Right ventricle myocardium superior (tissue), 1 donor: ENCODE measurements at regions not wholly inside any gene's neighbourhood (a gene's known extent, or its start where the extent isn't known, plus 50 kb on each side); places are given as distances from the start of the nearest gene placed in this dataset.
"Not testable (repeated sequence)": the region's sequence is repeated elsewhere in the genome, so short reads cannot be mapped to it uniquely, and the experiment has no call there.

Experiments used
- ATAC-seq: fragments of 200-7000 bp; cut with Tn5 transposase; one replicate; pipeline ENCODE4 v1.9.1; 2020; ENCODE audit warnings: mild to moderate bottlenecking; ENCODE audit not compliant: poor library complexity
- DNase-seq: peaks from one replicate; pipeline ENCODE4 v3.0.0-alpha.2; 2020
- intact Hi-C: fragments of 100-400 bp; cut with DNase I; formaldehyde crosslinking; loops from one replicate; pipeline ENCODE4 v1.11.2; 2022
- donor health status: DM: no; HTN: yes; CAD: no; lungs with severe emphysema.

GRCh38 chr11:14573539-14574057 is 53.4 kb upstream of the PSMA1 start:
- intact Hi-C loops, DNase-seq, ATAC-seq: not testable (repeated sequence)

DNA sequence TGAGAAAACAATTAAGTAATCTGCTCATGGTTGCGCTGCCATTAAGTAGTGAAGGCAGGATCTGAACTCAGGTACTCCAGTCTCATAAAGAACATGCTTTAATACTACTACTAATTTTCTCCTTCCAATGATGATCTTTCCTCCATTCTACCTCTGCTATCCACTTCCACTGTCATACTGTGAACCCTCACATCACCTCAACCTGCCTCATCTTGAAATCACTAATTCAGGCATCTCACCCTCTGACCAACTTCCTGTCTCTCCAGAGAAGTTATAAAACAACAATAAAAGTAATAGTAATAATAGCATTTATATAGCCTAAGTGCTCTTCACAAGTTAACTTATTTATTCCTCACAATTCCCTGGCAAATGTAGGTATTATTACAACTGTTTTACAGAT is 57.1 kb upstream of the PSMA1 start:
- ATAC-seq (no peak), DNase-seq (no peak)
- intact Hi-C loops: no loop called here

- intact Hi-C loops: no loop called here
- ATAC-seq (no peak), DNase-seq (no peak)
Observed at GRCh38 chr11:14577835-14578529, 57.8 kb upstream of the PSMA1 start.

DNA sequence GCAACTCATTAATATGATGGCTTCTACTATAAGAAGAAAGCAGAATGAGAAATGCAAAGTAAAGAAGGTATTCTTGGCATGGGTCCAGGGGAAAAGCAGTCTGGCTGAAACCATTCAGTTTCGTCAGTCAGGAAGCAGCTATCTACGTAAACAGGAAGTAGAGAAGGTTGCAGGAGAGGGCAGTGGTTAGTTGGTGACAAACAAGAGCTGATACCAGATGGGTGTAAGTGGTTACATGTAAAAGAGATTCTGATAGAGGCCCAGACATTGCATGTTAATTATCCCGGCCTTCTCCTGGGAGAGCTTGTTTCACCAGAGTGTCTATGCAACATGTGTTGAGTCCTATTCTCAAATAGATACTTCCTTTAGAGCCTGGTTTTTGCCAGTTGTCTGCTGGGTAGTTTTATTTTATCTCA is 58.4 kb upstream of the PSMA1 start:
- ATAC-seq (peak; percentile 63), DNase-seq (no peak)
- intact Hi-C loops: no loop called here

- DNase-seq: no peak
- intact Hi-C loops: no loop called here
- ATAC-seq: no peak
Observed at GRCh38 chr11:14579646-14580045, 59.5 kb upstream of the PSMA1 start.

GRCh38 chr11:14582793-14583192 is 60.8 kb upstream of the PDE3B start:
- ATAC-seq (peak; percentile 48), DNase-seq (no peak)
- intact Hi-C loops: no loop called here

DNA sequence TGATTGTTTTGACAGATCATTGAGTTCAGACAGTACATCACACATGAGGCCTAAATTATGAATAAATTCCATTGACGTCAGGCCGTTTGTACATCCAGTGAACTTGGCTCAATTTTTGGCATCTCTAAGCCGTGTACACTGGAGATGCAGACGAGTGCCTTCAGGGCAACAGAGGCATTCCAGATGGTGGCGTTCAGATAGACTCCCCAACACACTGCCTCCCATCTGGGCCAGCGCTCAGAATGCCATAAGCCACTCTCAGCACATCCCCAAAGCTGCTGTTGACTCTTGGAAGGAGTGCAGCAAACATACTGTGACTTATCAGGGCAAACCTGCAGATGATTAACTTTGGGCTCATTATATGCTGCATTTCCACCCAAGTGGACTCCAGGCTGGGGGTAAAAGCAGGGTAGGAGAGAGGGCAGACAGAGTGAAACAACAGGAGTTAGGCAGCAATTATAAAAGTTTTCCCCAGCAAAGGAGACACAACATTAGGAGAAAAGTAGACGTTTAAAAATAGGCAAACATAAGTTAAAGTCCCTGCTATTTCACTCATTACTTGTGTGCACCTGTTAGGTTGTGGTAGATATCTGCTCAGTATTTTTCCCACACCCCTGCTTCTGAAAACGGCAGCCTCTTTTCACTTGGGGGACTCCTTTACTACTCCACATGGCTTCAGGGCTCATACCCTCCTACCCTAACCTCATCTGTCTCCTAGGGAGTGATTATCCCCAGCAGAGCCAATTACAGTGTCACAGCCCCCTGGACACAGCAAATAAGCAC is 60.2 kb upstream of the PDE3B start:
- ATAC-seq (peak; percentile 74), DNase-seq (peak; percentile 56)
- intact Hi-C loops: no loop called here

DNA sequence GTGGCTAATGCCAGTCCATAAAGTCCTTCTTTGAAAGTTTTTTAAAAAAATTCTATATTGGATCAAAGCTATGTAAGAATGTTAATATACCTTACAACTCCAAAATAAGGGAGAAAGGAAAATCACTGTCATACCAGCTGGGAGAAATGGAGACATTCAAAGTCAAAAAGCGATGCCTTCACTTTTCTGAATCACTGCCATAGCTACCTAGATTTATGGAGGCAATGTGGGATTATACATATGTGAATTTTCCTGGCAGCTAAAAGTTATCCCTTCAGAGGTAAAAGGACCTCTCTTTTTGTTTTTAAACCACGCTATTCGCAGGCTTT is 59.6 kb upstream of the PDE3B start:
- no peak for ATAC-seq
- DNase-seq: no peak
- intact Hi-C loops: no loop called here

DNA sequence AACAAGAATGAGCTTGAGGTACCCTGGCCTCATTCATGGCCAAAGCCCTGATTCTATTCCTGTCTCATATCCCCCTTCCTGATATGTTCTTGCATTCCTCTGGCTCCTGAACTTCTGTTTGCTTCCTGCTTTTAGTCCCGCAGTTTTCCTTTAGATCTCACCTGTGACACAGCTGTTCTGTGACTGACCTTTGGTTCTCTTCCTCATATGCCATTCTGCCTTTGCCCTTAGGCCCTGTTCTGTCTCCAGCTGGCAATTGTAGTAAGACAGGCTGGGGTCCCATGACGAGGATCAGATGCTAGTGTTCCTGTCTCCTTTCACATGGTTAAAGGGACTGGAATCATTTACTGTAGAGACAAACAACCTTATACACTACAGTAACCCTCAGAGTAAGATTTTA is 59.0 kb upstream of the PDE3B start:
- DNase-seq (no peak), ATAC-seq (peak; percentile 7)
- intact Hi-C loops: no loop called here

DNA sequence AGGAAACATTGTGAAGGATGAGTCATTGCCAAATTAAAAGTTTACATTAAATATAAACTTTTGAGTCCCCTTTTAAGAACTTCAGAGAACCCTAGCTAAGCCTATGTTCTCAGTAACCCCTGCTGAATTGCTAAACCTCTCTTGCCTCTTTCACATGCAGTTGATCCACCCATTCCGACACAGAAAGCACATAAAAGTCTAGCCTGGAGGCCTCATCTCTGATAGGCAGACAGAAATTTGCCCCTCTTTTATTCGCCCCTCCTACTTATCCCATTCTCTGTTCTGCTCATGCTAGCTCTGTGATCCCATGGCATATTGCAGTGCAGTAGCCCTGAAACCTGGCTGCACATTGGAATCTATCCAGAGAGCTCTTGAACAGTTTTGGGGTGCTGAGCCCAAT is 58.2 kb upstream of the PDE3B start:
- no peak for ATAC-seq
- no peak for DNase-seq
- intact Hi-C loops: no loop called here

DNA sequence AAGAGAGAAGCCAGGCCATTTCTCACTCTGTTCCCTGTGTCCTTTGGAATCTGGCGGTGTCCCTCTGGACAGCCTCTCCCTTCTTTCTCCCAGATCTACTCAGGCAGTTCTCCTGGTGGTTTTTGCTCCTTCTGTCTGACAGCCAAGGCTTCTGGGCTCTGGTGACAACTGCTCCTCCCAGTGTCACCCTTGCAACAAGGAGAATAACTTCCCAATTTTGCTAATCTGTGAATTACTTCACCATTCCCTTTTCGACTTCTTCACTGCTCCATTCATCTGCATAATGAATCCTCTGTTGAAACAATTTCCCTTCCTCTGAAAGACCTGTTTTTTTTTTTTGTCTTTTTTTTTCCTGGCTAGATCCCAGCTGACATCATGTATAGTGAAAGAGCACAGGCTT is 56.3 kb upstream of the PDE3B start:
- DNase-seq (no peak), ATAC-seq (peak; percentile 58)

GRCh38 chr11:14588681-14589080 is 54.9 kb upstream of the PDE3B start:
- ATAC-seq (no peak), DNase-seq (no peak)
- intact Hi-C loops: no loop called here

More for the DNA sequence above, 56.3 kb upstream of the PDE3B start:
- intact Hi-C loops: no loop called here

DNA sequence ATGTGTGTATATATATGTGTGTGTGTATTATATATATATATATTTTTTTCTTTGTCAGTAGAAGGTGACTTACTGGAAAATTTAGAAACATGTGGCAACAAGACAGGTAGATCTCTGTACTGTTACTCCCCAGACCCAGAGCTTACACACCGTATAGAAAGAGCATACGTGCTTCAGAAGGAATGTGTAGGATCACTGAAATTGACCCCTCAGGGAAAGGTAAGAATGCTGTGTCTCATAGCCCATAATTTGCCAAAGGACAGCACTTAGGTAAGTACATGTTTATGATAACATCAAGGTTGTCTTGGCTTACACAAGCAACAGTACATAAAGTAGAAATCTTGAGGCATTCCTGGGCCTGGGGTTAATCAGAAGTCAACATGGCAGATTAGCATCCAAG is 54.2 kb upstream of the PDE3B start:
- no peak for ATAC-seq

DNA sequence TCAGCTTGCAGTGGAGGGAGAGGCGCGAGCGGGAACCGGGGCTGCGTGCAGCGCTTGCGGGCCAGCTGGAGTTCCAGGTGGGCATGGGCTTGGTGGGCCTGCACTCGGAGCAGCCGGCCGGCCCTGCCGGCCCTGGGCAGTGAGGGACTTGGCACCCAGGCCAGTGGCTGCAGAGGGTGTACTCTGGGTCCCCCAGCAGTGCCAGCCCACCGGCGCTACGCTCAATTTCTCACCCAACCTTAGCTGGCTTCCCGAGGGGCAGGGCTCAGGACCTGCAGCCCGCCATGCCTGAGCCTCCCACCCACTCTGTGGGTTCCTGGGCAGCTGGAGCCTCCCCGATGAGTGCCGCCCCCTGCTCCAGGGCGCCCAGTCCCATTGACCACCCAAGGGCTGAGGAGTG is 52.6 kb upstream of the PDE3B start:
- intact Hi-C loops, DNase-seq: not testable (repeated sequence)

More for the DNA sequence above, 54.2 kb upstream of the PDE3B start:
- intact Hi-C loops: no loop called here
- no peak for DNase-seq

DNA sequence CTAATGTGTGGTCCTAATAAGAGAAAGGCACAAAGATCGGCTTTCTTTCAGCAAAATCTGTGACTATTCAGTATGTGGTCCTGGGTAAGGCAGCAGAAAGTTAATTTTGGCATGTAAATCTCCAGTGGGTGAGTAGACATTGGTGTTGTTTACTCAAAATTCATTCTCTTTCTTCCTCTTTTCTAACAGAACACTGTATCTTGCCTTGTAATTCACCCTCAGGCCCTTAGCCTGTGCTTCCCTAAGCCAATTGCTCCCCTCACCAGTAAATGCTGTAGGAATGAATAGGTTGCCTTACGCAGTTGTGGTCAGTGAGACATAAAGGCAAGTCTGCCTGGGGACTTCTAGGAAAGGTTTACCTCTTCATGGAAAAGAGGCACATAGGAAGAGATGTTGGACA is 49.9 kb upstream of the PDE3B start:
- intact Hi-C loops: no loop called here
- DNase-seq (no peak), ATAC-seq (no peak)

More for the DNA sequence above, 52.6 kb upstream of the PDE3B start:
- not testable (repeated sequence) for ATAC-seq
